ENCODE measurements at regions not wholly inside any gene's neighbourhood (a gene's known extent, or its start where the extent isn't known, plus 50 kb on each side); places are given as distances from the start of the nearest gene placed in this dataset.
"Not testable (repeated sequence)": the region's sequence is repeated elsewhere in the genome, so short reads cannot be mapped to it uniquely, and the experiment has no call there.

DNA sequence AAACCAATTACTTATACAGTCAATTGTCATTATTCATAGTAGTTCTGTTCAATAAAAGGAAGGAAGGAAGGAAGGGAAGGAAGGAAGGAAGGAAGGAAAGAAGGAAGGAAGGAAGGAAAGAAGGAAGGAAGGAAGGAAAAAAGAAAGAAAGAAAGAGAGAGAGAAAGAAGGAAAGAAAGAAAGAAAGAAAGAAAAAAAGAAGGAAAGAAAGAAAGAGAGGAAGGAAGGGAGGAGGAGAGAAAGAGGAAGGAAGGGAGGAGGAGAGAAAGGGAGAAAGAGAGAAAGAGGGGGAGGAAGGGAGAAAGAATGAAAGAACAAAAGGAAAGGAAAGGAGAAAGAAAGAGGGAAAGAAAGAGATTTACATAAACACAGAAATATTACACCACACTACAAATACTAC, 62.4 kb upstream of the IKZF1 start:
- DNase-seq; H3K27me3 ChIP-seq (replicated peaks in 1 of 4; ENCODE audit: control extremely low read depth in 1 of 4, control insufficient read depth in 3 of 4, insufficient read depth in 4 of 4, low read length in 3 of 4); CTCF ChIA-PET; H3K27me3 Mint-ChIP-seq; ATAC-seq (ENCODE audit: low read depth); H3K4me2 ChIP-seq (replicated peaks; ENCODE audit: low read depth, low read length, poor library complexity, severe bottlenecking); H3K9ac ChIP-seq (ENCODE audit: low read length); H2AFZ ChIP-seq (ENCODE audit: insufficient read depth, low read depth, low read length, poor library complexity, severe bottlenecking); H3K27ac Mint-ChIP-seq; H3K4me3 ChIP-seq (ENCODE audit: control extremely low read depth in 1 of 5, extremely low read depth in 1 of 5, insufficient read depth in 1 of 5, low read depth in 2 of 5, low read length in 4 of 5); H3K4me3 Mint-ChIP-seq; H3K4me1 ChIP-seq (ENCODE audit: control insufficient read depth in 2 of 2, insufficient read depth in 2 of 2, low read length in 2 of 2); H3K36me3 ChIP-seq (replicated peaks in 1 of 2; ENCODE audit: control extremely low read depth in 1 of 2, control insufficient read depth in 1 of 2, extremely low read depth in 1 of 2, insufficient read depth in 2 of 2, low read length in 1 of 2); H3K9me3 Mint-ChIP-seq (ENCODE audit: insufficient read depth); POLR2A ChIA-PET; H3K27ac ChIP-seq (ENCODE audit: low read length in 2 of 2); H4K20me1 ChIP-seq (ENCODE audit: control insufficient read depth, insufficient read depth, low read length, poor library complexity, severe bottlenecking); H3K4me1 Mint-ChIP-seq; intact Hi-C loops (cut with micrococcal nuclease); H3K79me2 ChIP-seq (ENCODE audit: control insufficient read depth, insufficient read depth, low read length): not testable (repeated sequence)
- peaks cover 0 to 22% (median 3%) of the 10 kb centered on the region in 3 donors for H3K9me3 ChIP-seq (ENCODE audit: control extremely low read depth in 1 of 3, control insufficient read depth in 2 of 3, insufficient read depth in 1 of 3, low read length in 2 of 3)
- TF ChIP-seq, protein P1, sequence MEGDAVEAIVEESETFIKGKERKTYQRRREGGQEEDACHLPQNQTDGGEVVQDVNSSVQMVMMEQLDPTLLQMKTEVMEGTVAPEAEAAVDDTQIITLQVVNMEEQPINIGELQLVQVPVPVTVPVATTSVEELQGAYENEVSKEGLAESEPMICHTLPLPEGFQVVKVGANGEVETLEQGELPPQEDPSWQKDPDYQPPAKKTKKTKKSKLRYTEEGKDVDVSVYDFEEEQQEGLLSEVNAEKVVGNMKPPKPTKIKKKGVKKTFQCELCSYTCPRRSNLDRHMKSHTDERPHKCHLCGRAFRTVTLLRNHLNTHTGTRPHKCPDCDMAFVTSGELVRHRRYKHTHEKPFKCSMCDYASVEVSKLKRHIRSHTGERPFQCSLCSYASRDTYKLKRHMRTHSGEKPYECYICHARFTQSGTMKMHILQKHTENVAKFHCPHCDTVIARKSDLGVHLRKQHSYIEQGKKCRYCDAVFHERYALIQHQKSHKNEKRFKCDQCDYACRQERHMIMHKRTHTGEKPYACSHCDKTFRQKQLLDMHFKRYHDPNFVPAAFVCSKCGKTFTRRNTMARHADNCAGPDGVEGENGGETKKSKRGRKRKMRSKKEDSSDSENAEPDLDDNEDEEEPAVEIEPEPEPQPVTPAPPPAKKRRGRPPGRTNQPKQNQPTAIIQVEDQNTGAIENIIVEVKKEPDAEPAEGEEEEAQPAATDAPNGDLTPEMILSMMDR (IDR thresholded peaks at IDR 0.05), result peak; percentile 19

DNA sequence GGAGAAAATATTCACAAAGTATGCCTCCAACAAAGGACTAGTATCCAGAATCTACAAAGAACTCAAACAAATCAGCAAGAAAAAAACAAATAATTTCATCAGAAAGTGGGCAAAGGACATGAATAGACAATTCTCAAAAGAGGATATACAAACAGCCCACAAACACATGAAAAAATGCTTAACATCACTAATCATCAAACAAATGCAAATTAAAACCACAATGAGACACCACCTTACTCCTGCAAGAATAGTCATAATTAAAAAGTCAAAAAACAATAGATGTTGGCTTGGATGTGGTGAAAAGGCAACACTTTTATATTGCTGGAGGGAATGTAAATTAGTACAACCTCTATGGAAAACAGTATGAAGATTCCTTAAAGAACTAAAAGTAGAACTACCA, 63.8 kb upstream of the IKZF1 start:
- intact Hi-C loops (cut with micrococcal nuclease); H2AFZ ChIP-seq (ENCODE audit: insufficient read depth, low read depth, low read length, poor library complexity, severe bottlenecking); H3K27me3 Mint-ChIP-seq; DNase-seq; H3K9me3 Mint-ChIP-seq (ENCODE audit: insufficient read depth); H3K4me2 ChIP-seq (replicated peaks; ENCODE audit: low read depth, low read length, poor library complexity, severe bottlenecking); H3K4me3 Mint-ChIP-seq; H3K27me3 ChIP-seq (replicated peaks in 1 of 4; ENCODE audit: control extremely low read depth in 1 of 4, control insufficient read depth in 3 of 4, insufficient read depth in 4 of 4, low read length in 3 of 4); H4K20me1 ChIP-seq (ENCODE audit: control insufficient read depth, insufficient read depth, low read length, poor library complexity, severe bottlenecking); POLR2A ChIA-PET; H3K4me1 ChIP-seq (ENCODE audit: control insufficient read depth in 2 of 2, insufficient read depth in 2 of 2, low read length in 2 of 2); H3K36me3 ChIP-seq (replicated peaks in 1 of 2; ENCODE audit: control extremely low read depth in 1 of 2, control insufficient read depth in 1 of 2, extremely low read depth in 1 of 2, insufficient read depth in 2 of 2, low read length in 1 of 2); ATAC-seq (ENCODE audit: low read depth); H3K9ac ChIP-seq (ENCODE audit: low read length); H3K27ac Mint-ChIP-seq; H3K79me2 ChIP-seq (ENCODE audit: control insufficient read depth, insufficient read depth, low read length); H3K4me1 Mint-ChIP-seq; CTCF ChIA-PET; H3K27ac ChIP-seq (ENCODE audit: low read length in 2 of 2); H3K4me3 ChIP-seq (ENCODE audit: control extremely low read depth in 1 of 5, extremely low read depth in 1 of 5, insufficient read depth in 1 of 5, low read depth in 2 of 5, low read length in 4 of 5): not testable (repeated sequence)
- peaks cover 0 to 13% (median 1%) of the 10 kb centered on the region in 3 donors for H3K9me3 ChIP-seq (ENCODE audit: control extremely low read depth in 1 of 3, control insufficient read depth in 2 of 3, insufficient read depth in 1 of 3, low read length in 2 of 3)

All from B cell (primary cell).